Natural killer cell treated with Interleukin-12 subunit alpha and Interleukin-12 subunit beta and Interleukin-15 and Interleukin-18, amount 100 ng/mL, for 72 hours (primary cell): ENCODE measurements at regions not wholly inside any gene's neighbourhood (a gene's known extent, or its start where the extent isn't known, plus 50 kb on each side); places are given as distances from the start of the nearest gene placed in this dataset.
A peak's percentile ranks its signal among the peaks of the same experiment; 100 is the strongest.

Source experiments
- ATAC-seq, 2 donors: fragments of 150-1000 bp; cut with Tn5 transposase in 1 of 2; sonication (Bioruptor Pico), chemical (Tn5 transposase) in 1 of 2; 2 replicates each; pipeline ENCODE4 v1.10.0; 2021
- DNase-seq: peaks from one replicate; pipeline ENCODE4 v3.0.0; 2022; ENCODE audit warnings: low spot score
- H3K27ac Mint-ChIP-seq, 2 donors: 1 replicate in 1 of 2; 2 replicates in 1 of 2; pipeline ENCODE4 v1.8.0; 2022; ENCODE audit warnings: mixed read lengths in 2 of 2, mild to moderate bottlenecking in 1 of 2, moderate library complexity in 1 of 2
- H3K27me3 Mint-ChIP-seq, 2 donors: 1 replicate in 1 of 2; 2 replicates in 1 of 2; pipeline ENCODE4 v1.8.0; 2022; ENCODE audit warnings: mixed read lengths in 2 of 2
- H3K36me3 Mint-ChIP-seq: one replicate; pipeline ENCODE4 v1.8.0; 2022; ENCODE audit warnings: mixed read lengths
- H3K4me1 Mint-ChIP-seq, 2 donors: 1 replicate in 1 of 2; 2 replicates in 1 of 2; pipeline ENCODE4 v1.8.0; 2022; ENCODE audit warnings: low read depth in 2 of 2, mixed read lengths in 2 of 2, mild to moderate bottlenecking in 1 of 2
- H3K4me3 Mint-ChIP-seq: one replicate; pipeline ENCODE4 v1.8.0; 2022; ENCODE audit warnings: mixed read lengths
- H3K9me3 Mint-ChIP-seq: 2 replicates; pipeline ENCODE4 v1.8.0; 2022; ENCODE audit warnings: mixed read lengths

DNA sequence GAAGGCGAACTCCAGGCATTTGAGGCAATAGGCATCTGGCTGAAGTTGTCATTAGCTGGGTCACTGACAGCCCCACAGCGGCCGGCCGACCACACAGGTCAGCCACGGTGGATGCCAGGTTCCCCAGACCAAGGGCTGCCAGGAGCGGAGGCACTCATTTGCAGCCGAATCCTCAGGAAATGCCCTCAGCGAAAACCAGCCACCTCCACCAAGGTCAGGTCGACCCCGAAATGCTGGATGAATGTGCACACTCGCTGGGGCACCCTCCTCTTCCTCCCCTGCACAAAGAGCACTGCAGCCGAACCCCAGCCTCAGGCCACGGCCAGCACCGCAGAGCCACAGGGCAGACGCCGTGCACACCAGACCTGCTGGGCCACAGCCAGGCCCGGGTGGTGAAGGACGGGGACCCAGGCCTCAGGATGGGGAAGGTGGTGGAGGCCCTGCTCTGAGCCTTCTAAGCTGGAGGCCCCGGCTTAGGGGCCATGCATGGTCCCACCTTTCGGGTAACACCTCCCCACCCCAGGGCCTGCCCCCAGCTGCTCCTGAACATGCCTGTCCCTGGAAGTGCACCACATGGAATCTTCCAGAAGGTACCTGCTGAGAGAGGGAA, 206.0 kb downstream of the BRD1 start:
- no peaks in the 10 kb centered on the region for H3K36me3 Mint-ChIP-seq
- H3K4me3 Mint-ChIP-seq = no peak overlapping the region
- peaks cover 11 to 16% of the 10 kb centered on the region in 2 donors for H3K4me1 Mint-ChIP-seq
- H3K27ac Mint-ChIP-seq = no peak overlapping the region
- DNase-seq (no peak), ATAC-seq (peak in 1 of 2 donors; percentile 7)
- no peaks in the 10 kb centered on the region for H3K27me3 Mint-ChIP-seq
- H3K9me3 Mint-ChIP-seq = no peaks in the 10 kb centered on the region

DNA sequence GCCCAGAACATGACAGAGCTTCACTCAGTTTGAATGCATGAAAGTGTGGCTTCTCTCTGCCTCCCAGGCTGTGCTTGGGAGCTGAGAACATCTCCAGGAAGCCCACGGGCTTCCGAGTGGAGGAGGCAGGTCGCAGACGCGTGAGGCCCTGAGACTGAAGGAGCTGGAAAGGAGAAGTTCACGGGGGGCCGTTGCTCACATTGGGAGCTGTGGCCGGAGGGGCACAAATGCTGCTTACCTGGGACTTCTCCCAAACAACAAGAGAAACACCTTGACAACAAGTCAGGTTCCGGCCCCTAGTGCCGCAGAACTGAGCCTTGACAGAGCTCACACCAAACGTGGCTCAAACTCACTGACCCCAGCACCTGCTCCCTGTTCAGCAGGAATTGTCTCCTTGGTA, 207.0 kb downstream of the BRD1 start:
- Mint-ChIP-seq H3K4me3 (no peak overlapping the region), H3K27me3 (no peaks in the 10 kb centered on the region), H3K27ac (no peak overlapping the region), H3K4me1 (peaks cover 11 to 16% of the 10 kb centered on the region in 2 donors), H3K9me3 (no peaks in the 10 kb centered on the region), H3K36me3 (no peaks in the 10 kb centered on the region)
- ATAC-seq = no peak
- no peak for DNase-seq

DNA sequence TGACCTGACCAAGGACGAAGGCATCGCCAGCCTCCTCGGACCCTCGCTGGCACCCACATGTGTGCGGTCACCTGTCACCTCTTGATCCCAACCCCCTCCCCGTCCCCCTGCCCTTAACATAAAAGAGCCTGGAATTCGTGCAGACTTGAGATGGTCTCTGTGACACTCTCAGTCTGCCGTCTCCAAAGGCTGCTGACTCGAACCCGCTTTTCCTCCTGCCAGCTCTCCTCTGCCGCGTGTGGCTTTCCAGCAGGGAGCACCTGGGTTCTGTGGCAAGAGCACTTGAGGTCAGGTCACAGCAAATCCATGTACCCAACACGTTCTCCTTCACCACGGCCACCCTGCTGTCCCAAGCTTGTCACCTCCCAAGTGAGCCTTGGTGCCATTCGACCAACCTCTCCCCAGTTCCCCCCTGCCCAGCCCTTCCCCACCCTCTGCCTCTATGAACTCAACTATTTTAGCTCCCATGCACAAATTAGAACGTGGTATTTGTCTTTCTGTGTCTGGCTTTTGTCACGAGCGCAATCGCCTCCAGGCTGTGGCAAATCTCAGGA, 207.6 kb downstream of the BRD1 start:
- no peaks in the 10 kb centered on the region for H3K27me3 Mint-ChIP-seq
- ATAC-seq (no peak), DNase-seq (no peak)

DNA sequence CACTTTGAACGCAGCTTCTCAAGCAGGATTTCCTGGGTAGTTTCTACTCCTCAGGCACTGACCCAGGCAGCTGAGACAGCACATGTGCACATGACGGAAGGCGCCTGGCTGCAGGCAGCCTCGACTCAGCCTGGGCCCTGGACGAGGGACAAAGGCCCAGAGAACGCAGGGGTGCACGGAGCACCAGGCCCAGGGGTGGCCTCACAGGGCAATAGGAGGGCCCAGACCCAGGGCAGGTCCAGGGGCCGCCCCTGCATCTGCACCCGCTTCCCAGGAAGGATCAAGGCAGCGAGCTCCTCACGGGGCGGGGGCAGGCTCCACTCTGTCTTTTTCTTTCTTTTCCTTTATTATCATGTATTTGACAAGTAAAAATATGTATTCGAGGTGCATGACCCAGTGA, 208.4 kb downstream of the BRD1 start:
- Mint-ChIP-seq H3K4me1 (peaks cover 5 to 9% of the 10 kb centered on the region in 2 donors), H3K4me3 (no peak overlapping the region), H3K9me3 (no peaks in the 10 kb centered on the region), H3K27ac (no peak overlapping the region), H3K27me3 (no peaks in the 10 kb centered on the region), H3K36me3 (no peaks in the 10 kb centered on the region)
- ATAC-seq (no peak), DNase-seq (no peak)

More for the DNA sequence above, 207.6 kb downstream of the BRD1 start:
- no peaks in the 10 kb centered on the region for H3K36me3 Mint-ChIP-seq
- no peak overlapping the region for H3K27ac Mint-ChIP-seq
- H3K4me3 Mint-ChIP-seq = no peak overlapping the region
- peaks cover 6 to 12% of the 10 kb centered on the region in 2 donors for H3K4me1 Mint-ChIP-seq
- H3K9me3 Mint-ChIP-seq = no peaks in the 10 kb centered on the region

DNA sequence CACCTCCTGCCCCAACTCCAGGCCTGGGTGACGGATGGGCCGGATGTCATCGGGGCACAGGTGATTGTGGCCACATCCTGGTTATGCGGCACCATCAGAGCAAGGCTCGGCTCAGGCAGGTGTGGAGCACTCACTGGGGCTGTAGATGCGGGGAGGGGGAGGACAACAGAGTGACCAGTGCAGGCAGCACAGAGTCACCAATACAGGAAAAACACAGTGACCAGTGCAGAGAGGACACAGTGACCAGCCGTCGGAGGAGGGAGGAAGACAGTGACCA, 209.1 kb downstream of the BRD1 start:
- DNase-seq (no peak), ATAC-seq (no peak)
- peaks cover 5 to 9% of the 10 kb centered on the region in 2 donors for H3K4me1 Mint-ChIP-seq
- H3K27me3 Mint-ChIP-seq = no peaks in the 10 kb centered on the region
- H3K36me3 Mint-ChIP-seq = no peaks in the 10 kb centered on the region
- H3K27ac Mint-ChIP-seq = no peak overlapping the region
- H3K4me3 Mint-ChIP-seq = no peak overlapping the region
- no peaks in the 10 kb centered on the region for H3K9me3 Mint-ChIP-seq

DNA sequence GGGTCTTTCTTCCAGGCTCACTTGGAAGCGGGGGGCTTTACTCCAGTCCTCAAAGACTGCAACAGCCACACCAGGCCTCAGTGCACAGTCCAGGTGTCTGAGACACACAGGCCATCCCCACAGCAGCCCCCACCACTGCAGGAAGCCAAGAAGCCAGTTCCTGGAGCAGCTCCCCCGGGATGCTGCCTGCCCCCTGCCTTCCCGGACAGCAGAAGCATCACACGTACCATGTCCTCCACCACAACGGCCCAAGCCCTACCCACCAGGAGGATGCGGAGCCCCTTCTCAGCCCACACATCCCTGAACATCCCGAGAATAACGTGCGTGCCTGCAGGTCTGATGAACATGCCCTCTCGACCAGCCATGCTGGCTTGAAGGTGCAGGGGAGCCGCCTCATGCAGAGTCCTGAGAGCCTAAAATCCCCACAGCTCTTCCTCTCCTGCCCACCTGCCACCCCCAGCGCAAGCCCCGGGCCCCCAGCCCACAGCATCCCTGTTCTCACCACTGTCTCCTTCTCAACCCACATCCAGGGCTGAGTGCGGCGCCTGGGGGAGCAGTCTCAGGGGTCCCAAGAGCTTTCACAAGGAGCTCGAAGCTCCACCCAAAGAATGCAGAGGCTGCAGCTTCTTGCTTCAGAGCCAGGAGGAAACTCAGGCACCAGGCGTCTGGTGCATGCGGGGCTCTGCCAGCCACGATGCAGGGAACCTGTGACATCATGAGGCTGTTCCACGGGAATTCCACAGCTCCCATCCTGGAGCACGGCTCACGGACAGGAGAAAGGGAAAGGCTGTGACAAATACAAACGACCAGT, 209.6 kb downstream of the BRD1 start:
- DNase-seq (peak; percentile 56), ATAC-seq (no peak)
- H3K4me3 Mint-ChIP-seq = no peak overlapping the region
- H3K27ac Mint-ChIP-seq = no peak overlapping the region
- no peaks in the 10 kb centered on the region for H3K36me3 Mint-ChIP-seq
- no peaks in the 10 kb centered on the region for H3K27me3 Mint-ChIP-seq
- no peaks in the 10 kb centered on the region for H3K9me3 Mint-ChIP-seq
- peaks cover 5 to 12% of the 10 kb centered on the region in 2 donors for H3K4me1 Mint-ChIP-seq

DNA sequence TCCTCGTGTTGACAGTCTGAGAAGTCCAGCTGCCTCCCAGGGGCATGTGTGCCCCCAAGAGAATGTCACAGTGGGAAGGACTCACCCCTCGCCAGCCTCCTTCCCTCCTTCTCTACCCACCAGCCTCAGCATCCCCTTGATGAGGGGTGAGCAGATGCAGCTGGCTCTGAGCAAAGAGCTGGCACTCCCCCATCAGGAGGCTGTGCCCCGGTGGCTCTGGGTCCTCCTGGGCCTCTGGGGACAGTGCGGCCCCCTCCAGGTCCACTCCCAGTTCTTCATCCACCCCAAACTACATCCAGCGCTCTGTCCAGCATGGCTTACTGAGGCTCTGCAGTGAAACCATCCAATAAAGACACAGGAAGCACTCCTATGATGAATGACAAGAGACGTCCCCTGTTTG, 210.4 kb downstream of the BRD1 start:
- ATAC-seq (no peak), DNase-seq (no peak)
- Mint-ChIP-seq H3K4me1 (peaks cover 5 to 12% of the 10 kb centered on the region in 2 donors), H3K27ac (no peak overlapping the region), H3K36me3 (no peaks in the 10 kb centered on the region), H3K9me3 (no peaks in the 10 kb centered on the region), H3K4me3 (no peak overlapping the region), H3K27me3 (no peaks in the 10 kb centered on the region)

DNA sequence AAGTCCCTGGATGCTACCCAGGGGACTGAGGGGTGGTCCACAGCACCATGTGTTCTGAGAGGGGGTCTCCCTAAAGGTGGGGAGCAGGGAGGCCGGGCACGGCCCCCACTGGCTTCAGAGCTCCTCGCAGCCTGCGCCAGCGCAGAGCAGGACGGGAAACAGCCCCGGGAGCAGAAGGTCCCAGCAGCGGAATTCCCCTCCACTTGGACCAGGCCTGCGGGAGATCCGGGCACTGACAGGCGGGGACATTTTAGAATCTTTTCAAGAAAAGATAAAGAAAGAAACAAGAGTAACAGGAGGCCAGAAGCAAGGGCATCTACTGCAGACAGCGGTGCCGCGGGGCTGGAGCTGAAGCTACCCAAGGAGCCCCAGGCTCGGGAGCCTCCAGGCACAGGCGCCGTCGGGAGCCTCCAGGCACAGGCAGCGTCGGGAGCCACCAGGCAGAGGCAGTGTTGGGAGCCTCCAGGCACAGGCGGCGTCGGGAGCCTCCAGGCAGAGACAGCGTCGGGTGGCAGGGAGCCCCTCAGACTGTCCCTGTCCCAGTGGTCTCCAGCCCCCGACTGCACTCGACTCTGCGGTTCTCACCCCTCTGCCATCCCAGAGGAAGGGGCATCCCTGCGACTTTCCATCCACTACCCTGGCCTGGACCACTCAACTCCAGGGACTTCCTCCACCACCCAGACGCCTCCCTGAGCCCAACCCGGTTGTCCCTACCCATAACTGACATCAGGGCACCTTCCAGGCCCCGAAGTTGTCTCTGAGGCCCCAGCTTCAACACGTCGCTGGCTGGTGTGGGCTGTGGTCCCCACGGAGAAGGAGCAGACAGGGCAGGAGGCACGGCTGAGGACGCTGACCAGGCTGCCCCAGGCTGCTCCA, 211.1 kb downstream of the BRD1 start:
- H3K9me3 Mint-ChIP-seq = no peaks in the 10 kb centered on the region
- H3K36me3 Mint-ChIP-seq = no peaks in the 10 kb centered on the region
- H3K4me1 Mint-ChIP-seq = peaks cover 5 to 12% of the 10 kb centered on the region in 2 donors
- no peak overlapping the region for H3K4me3 Mint-ChIP-seq
- no peak for DNase-seq
- no peaks in the 10 kb centered on the region for H3K27me3 Mint-ChIP-seq
- no peak overlapping the region for H3K27ac Mint-ChIP-seq
- peak in 1 of 2 donors; percentile 9 for ATAC-seq

DNA sequence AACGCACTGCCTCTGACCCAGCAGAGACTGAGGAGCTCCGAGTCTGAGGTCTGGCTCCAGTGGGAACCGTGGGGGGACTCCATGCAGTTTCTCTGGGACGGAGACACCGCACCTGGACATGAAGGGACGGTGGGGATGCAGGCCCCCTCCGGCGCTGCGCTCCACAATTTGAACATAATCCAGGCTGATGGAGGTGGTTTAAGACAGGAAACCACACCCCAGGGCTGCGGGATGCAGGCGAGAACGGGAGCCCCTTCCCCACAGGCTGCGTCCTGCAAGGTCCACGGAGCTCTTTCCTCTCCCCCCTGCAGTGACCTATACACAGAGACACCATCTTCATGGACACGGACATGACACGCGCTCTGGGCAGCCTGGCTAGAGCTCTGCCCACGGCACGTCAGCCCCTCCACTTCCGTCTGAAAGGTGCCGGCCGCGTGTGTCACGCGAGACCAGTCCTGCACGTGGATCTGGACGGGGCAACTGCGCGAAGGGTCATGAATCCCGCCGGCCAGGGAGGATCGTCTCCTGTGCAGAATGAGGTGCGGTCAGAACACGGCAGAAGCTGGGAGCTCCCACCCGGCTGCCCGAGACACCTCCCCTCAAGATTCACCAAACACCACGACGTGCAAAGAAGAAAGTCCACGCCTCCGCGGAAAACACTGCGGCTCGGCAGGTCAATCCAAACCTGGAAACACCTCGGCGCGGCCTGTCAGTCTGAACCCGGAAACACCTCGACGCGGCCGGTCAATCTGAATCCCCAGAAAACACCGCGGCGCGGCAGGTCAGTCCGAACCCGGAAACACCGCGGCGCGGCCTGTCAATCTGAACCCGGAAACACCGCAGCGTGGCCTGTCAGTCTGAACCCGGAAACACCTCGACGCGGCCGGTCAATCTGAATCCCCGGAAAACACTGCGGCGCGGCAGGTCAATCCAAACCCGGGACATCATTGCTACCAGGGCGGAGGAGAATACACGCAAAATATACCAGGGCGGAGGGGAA, 212.4 kb downstream of the BRD1 start:
- Mint-ChIP-seq H3K36me3 (no peaks in the 10 kb centered on the region), H3K4me1 (peaks cover 5 to 10% of the 10 kb centered on the region in 2 donors), H3K9me3 (no peaks in the 10 kb centered on the region), H3K27me3 (no peaks in the 10 kb centered on the region), H3K27ac (no peak overlapping the region), H3K4me3 (no peak overlapping the region)
- ATAC-seq = no peak
- DNase-seq = peak; percentile 44

DNA sequence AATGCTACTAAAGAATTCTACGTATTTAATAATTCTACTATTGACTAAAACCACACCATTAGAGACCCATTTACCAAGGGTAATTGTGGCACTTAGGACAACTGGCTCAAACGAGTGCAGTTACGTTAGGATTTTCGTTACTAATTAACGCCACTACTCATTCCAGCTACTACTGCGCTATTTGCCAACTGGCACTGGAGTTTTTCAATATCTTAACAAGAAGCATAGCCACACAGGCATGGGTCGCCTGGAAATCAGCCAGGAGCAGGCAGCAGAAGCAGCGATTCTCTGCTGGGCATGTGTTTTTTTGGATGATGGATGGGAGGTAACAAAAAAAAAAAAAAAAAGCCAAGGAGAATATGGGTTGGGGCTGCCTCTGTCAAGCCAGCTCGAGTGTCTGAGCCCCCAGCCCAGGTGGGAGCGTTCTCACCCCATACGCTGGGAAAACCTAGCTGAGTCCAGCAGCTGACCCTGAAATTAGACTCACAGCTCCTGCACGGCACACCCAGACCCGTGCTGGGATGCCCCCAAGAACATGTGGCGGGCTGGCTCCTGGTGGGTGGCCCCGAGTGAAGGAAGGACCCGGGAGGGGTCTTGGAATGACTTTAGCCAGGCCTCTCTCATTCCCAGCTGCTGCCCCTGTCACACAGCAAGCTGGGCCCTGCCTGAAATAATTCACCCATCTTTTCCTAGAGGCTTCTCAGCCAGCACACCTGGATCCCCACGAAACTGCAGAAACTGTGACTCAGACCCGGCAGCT, 214.0 kb downstream of the BRD1 start:
- DNase-seq (no peak), ATAC-seq (no peak)
- Mint-ChIP-seq H3K4me1 (peaks cover 3 to 8% of the 10 kb centered on the region in 2 donors), H3K36me3 (no peaks in the 10 kb centered on the region), H3K4me3 (no peak overlapping the region), H3K27me3 (no peaks in the 10 kb centered on the region), H3K9me3 (no peaks in the 10 kb centered on the region), H3K27ac (no peak overlapping the region)

DNA sequence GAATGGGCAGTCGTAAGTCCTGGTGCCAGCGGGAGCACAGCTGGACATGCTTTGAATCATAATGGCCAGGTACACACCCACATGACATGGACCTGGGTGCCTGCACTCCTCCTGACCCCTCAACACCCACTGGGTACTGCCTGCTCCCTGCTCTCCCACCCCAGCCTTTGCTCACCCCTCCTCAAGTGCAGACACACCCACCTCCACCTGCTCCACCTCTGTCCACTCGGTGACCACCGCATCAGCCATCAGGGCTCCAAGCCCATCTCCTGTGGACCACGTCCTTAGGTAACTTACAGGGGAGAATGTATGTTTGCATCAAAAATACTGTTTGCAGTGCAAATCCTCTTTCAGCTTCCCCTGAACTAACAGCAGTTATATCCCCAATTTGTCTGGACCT, 214.6 kb downstream of the BRD1 start:
- DNase-seq (no peak), ATAC-seq (no peak)
- no peak overlapping the region for H3K4me3 Mint-ChIP-seq
- H3K9me3 Mint-ChIP-seq = no peaks in the 10 kb centered on the region
- no peaks in the 10 kb centered on the region for H3K36me3 Mint-ChIP-seq
- no peak overlapping the region for H3K27ac Mint-ChIP-seq
- H3K4me1 Mint-ChIP-seq = peaks cover 0 to 3% of the 10 kb centered on the region in 2 donors
- H3K27me3 Mint-ChIP-seq = no peaks in the 10 kb centered on the region

DNA sequence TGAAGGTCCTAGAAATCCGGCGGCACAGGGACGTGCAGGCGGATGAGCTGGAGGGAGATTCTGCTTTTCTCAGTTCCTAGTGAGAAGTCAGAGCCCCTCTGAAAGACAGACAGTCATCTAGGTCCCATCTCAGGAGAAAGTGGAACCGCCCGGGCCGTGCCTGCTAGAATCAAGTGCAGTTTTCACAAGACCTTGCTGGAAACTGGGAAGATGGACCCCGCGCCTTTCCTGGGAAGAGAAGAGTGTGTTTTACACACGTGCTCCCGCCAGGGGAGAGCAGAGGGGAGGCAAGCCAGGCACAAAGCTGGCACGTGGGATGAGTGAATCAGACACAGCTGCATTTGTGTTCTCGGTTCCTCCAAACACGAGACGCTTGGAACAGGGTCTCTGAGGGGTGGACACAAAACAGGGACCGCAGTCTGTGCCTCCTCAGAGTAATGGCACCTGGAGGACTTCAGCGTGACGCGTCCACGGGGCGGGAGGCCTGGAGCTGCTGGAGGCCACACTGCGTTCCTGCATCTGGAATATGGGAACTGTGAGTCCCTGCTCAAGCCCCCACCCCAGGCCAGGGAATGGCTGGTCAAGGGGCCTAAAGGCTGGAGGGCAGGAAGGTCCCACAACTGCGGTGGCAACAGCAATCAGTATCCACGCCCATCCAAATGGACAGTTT, 218.3 kb downstream of the BRD1 start:
- H3K9me3 Mint-ChIP-seq = peaks cover 3% of the 10 kb centered on the region
- no peak for ATAC-seq
- H3K27me3 Mint-ChIP-seq = no peaks in the 10 kb centered on the region
- H3K27ac Mint-ChIP-seq = no peak overlapping the region
- no peak overlapping the region for H3K4me3 Mint-ChIP-seq
- peaks cover 12% of the 10 kb centered on the region for H3K36me3 Mint-ChIP-seq
- no peak for DNase-seq
- H3K4me1 Mint-ChIP-seq = peaks cover 0 to 5% of the 10 kb centered on the region in 2 donors
